Adrenal gland (tissue), 9 donors: ENCODE measurements at regions not wholly inside any gene's neighbourhood (a gene's known extent, or its start where the extent isn't known, plus 50 kb on each side); places are given as distances from the start of the nearest gene placed in this dataset.

Experiments used
- DNase-seq, 7 donors: peaks; one replicate each; pipeline ENCODE4 v3.0.0-alpha.2; 2019 to 2020
- H3K27ac ChIP-seq, 5 donors: fragments of 200-600 bp; sonication (generic) in 4 of 5; 1 replicate in 3 of 5; 2 replicates in 2 of 5; pipeline versions ENCODE4 v1.5.1 to v1.8.0; 2016 to 2020; ENCODE audit warnings: mild to moderate bottlenecking in 1 of 5
- H3K27me3 ChIP-seq: fragments of 200-600 bp; 2 replicates; pipeline ENCODE4 v1.8.0; 2021
- H3K36me3 ChIP-seq, 2 donors: fragments of 200-600 bp; replicated peaks in 1 of 2; 1 replicate in 1 of 2; 2 replicates in 1 of 2; pipeline versions ENCODE4 v1.5.1 to v1.8.0; 2018 to 2022
- H3K4me1 ChIP-seq, 2 donors: fragments of 200-600 bp; replicated peaks in 1 of 2; 1 replicate in 1 of 2; 2 replicates in 1 of 2; pipeline versions ENCODE4 v1.5.1 to v1.8.0; 2018 to 2021
- H3K4me3 ChIP-seq, 4 donors: fragments of 200-600 bp; sonication (generic) in 3 of 4; one replicate each; pipeline ENCODE4 v1.5.1; 2016 to 2018
- H3K9me3 ChIP-seq, 3 donors: fragments of 200-600 bp; sonication (generic) in 1 of 3; replicated peaks in 1 of 3; 1 replicate in 2 of 3; 2 replicates in 1 of 3; pipeline versions ENCODE4 v1.5.1 to v1.8.0; 2016 to 2021
- CTCF ChIP-seq, 6 experiments: fragments of 450-650 bp in 4 of 6; fragments of 200-600 bp in 2 of 6; sonication (generic) in 1 of 6; IDR thresholded peaks; 1 replicate in 5 of 6; 2 replicates in 1 of 6; pipeline versions ENCODE4 v1.5.1 to v1.8.0; 2016 to 2021; ENCODE audit warnings: antibody characterized with exemption in 6 of 6, mild to moderate bottlenecking in 2 of 6, moderate library complexity in 1 of 6
- POLR2A ChIP-seq, 2 donors: fragments of 450-650 bp; IDR thresholded peaks; one replicate each; pipeline ENCODE4 v1.6.1; 2017; ENCODE audit warnings: antibody characterized with exemption in 2 of 2, mild to moderate bottlenecking in 2 of 2, moderate library complexity in 1 of 2
- WGBS, 4 donors: extraction: QIAGEN DNeasy Blood & Tissue Kit in 2 of 4; methylation state at CpG; one replicate each; pipeline versions ENCODE4 v1.1.5 to v1.1.7; 2013 to 2017; 5-methylcytosine and 5-hydroxymethylcytosine counted together
- intact Hi-C, 2 donors: fragments of 100-400 bp; cut with DNase I; formaldehyde crosslinking; loops; one replicate each; pipeline versions ENCODE4 v1.14.1 to v1.15.0; 2022 to 2023
- donor health status: healthy with polysubstance abuse.
- donor health status: Bipolar disorder and iron deficiency.
- donor health status: DM: yes; HTN: yes; CAD: no.
- donor health status: DM: no; HTN: no; CAD: no.
- donor health status: DM: no; HTN: no; CAD: no.

GRCh38 chr12:63508543-63508942 lies 159.8 kb downstream of the DPY19L2 start:
- H3K27me3 ChIP-seq = no peaks in the 10 kb centered on the region
- 72 to 80% (median 78%) methylated on average over 5 of the region's 5 CpGs for WGBS, 4 donors
- H3K4me3 ChIP-seq = no peak overlapping the region
- no peaks in the 10 kb centered on the region for H3K4me1 ChIP-seq
- intact Hi-C loops = no loop called here
- no peak overlapping the region for H3K27ac ChIP-seq
- H3K9me3 ChIP-seq = peaks cover 0 to 6% (median 0%) of the 10 kb centered on the region in 3 donors
- TF ChIP-seq CTCF (IDR thresholded peaks at IDR 0.05) (no peak), POLR2A (IDR thresholded peaks at IDR 0.05) (no peak)
- no peak for DNase-seq
- no peaks in the 10 kb centered on the region for H3K36me3 ChIP-seq

- Histone ChIP-seq H3K9me3 (no peaks in the 10 kb centered on the region), H3K27ac (no peak overlapping the region), H3K36me3 (no peaks in the 10 kb centered on the region), H3K4me3 (no peak overlapping the region), H3K4me1 (no peaks in the 10 kb centered on the region), H3K27me3 (no peaks in the 10 kb centered on the region)
- no peak for DNase-seq
- 87 to 100% (median 91%) methylated on average over 5 to 6 of the region's 6 CpGs for WGBS, 4 donors
- intact Hi-C loops = no loop called here
- TF ChIP-seq POLR2A (IDR thresholded peaks at IDR 0.05) = no peak
- TF ChIP-seq CTCF (IDR thresholded peaks at IDR 0.05) = no peak
These were observed 168.7 kb downstream of the DPY19L2 start for GRCh38 chr12:63499567-63499966.

- no peaks in the 10 kb centered on the region for H3K36me3 ChIP-seq
- intact Hi-C loops = no loop called here
- no peaks in the 10 kb centered on the region for H3K27me3 ChIP-seq
- no peak overlapping the region for H3K27ac ChIP-seq
- no peaks in the 10 kb centered on the region for H3K4me1 ChIP-seq
- TF ChIP-seq CTCF (IDR thresholded peaks at IDR 0.05) (no peak), POLR2A (IDR thresholded peaks at IDR 0.05) (no peak)
- no peaks in the 10 kb centered on the region for H3K9me3 ChIP-seq
- H3K4me3 ChIP-seq = no peak overlapping the region
- DNase-seq = no peak
These were observed 170.1 kb downstream of the DPY19L2 start for GRCh38 chr12:63498239-63498638.

- no peaks in the 10 kb centered on the region for H3K36me3 ChIP-seq
- H3K4me1 ChIP-seq = no peaks in the 10 kb centered on the region
- no peak overlapping the region for H3K27ac ChIP-seq
- intact Hi-C loops = no loop called here
- WGBS, 4 donors = 55 to 67% (median 66%) methylated on average over 2 of the region's 2 CpGs
- no peak overlapping the region for H3K4me3 ChIP-seq
- TF ChIP-seq CTCF (IDR thresholded peaks at IDR 0.05) = no peak
- TF ChIP-seq POLR2A (IDR thresholded peaks at IDR 0.05) = no peak
- DNase-seq = no peak
- H3K9me3 ChIP-seq = no peaks in the 10 kb centered on the region
- H3K27me3 ChIP-seq = no peaks in the 10 kb centered on the region
These were observed 171.6 kb downstream of the DPY19L2 start for GRCh38 chr12:63496654-63497053.
